22Rv1 (cell line): ENCODE measurements at regions not wholly inside any gene's neighbourhood (a gene's known extent, or its start where the extent isn't known, plus 50 kb on each side); places are given as distances from the start of the nearest gene placed in this dataset.

Experiments
- ZFX ChIP-seq: fragments of 450-650 bp; IDR thresholded peaks from 2 replicates; pipeline ENCODE4 v1.6.1; 2017; ENCODE audit warnings: antibody characterized with exemption, borderline replicate concordance
- TF ChIP-seq, protein P1 (sequence below): fragments of 450-650 bp; IDR thresholded peaks from 2 replicates; pipeline ENCODE4 v1.5.1; 2017; ENCODE audit warnings: mild to moderate bottlenecking

DNA sequence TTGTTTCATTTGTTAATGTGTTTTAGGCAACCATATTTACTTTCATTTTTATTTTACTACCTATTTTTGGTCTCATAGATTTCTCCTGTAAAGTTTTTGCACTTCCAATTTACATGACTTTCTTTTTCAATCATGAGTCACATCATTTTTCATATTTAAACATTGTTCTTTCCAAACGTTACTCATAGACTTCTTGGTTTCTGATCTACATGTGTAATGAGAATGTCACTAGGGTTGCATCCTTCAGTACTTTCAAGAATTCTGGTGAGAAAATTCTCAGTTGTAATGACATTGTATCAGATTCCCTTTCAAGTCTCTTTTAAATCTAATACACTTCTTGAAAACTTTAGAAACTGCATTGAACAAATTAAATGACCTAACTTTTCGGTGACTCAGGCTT, 991.7 kb downstream of the EFNB2 start:
- TF ChIP-seq, protein P1, sequence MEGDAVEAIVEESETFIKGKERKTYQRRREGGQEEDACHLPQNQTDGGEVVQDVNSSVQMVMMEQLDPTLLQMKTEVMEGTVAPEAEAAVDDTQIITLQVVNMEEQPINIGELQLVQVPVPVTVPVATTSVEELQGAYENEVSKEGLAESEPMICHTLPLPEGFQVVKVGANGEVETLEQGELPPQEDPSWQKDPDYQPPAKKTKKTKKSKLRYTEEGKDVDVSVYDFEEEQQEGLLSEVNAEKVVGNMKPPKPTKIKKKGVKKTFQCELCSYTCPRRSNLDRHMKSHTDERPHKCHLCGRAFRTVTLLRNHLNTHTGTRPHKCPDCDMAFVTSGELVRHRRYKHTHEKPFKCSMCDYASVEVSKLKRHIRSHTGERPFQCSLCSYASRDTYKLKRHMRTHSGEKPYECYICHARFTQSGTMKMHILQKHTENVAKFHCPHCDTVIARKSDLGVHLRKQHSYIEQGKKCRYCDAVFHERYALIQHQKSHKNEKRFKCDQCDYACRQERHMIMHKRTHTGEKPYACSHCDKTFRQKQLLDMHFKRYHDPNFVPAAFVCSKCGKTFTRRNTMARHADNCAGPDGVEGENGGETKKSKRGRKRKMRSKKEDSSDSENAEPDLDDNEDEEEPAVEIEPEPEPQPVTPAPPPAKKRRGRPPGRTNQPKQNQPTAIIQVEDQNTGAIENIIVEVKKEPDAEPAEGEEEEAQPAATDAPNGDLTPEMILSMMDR = no peak
- TF ChIP-seq ZFX = no peak
